ENCODE measurements at regions not wholly inside any gene's neighbourhood (a gene's known extent, or its start where the extent isn't known, plus 50 kb on each side); places are given as distances from the start of the nearest gene placed in this dataset.

DNA sequence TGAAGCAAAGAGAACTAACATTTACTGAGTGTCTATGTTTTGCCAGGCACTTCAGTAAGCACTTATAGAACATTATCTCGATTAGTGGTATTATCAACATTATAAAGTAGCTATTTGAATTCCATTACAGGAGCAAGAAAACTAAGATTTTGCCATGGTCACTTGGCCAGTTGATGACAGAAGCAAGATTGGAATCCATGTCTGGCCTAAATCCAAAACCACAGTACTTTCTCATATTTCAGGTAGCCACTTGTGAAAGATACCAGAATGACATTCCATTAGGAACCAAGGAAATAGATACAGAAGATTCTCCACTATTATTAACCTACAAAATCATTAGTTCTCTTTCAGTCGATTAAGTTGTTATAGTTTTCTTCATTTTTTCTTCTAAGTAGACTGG lies 691.0 kb upstream of the API5 start:
- TF ChIP-seq CTCF (conservative IDR thresholded peaks at IDR 0.05 in 1 of 2, IDR thresholded peaks at IDR 0.05 in 1 of 2; ENCODE audit: low read depth in 1 of 2, low read length in 2 of 2), result no peak
- no peak for TF ChIP-seq EZH2 (IDR thresholded peaks at IDR 0.05; ENCODE audit: low read length, missing control alignments)
